22Rv1 (cell line): ENCODE measurements at regions not wholly inside any gene's neighbourhood (a gene's known extent, or its start where the extent isn't known, plus 50 kb on each side); places are given as distances from the start of the nearest gene placed in this dataset.
A peak's percentile ranks its signal among the peaks of the same experiment; 100 is the strongest.

Experiments
- H3K27ac ChIP-seq: fragments of 450-650 bp; 2 replicates; pipeline ENCODE4 v1.5.1; 2017
- CTCF ChIP-seq: fragments of 450-650 bp; IDR thresholded peaks from 2 replicates; pipeline ENCODE4 v1.5.1; 2017; ENCODE audit warnings: mild to moderate bottlenecking
- ZFX ChIP-seq: fragments of 450-650 bp; IDR thresholded peaks from 2 replicates; pipeline ENCODE4 v1.6.1; 2017; ENCODE audit warnings: antibody characterized with exemption, borderline replicate concordance

GRCh38 chr4:120406960-120407359 lies 340.3 kb upstream of the MAD2L1 start:
- no peak overlapping the region for H3K27ac ChIP-seq
- TF ChIP-seq ZFX (no peak), CTCF (0 out of 2 replicates have a peak, but pooled peaks have one; percentile 8)

GRCh38 chr4:120403296-120403695 lies 336.6 kb upstream of the MAD2L1 start:
- TF ChIP-seq ZFX: no peak
- TF ChIP-seq CTCF: no peak
- H3K27ac ChIP-seq: no peak overlapping the region

DNA sequence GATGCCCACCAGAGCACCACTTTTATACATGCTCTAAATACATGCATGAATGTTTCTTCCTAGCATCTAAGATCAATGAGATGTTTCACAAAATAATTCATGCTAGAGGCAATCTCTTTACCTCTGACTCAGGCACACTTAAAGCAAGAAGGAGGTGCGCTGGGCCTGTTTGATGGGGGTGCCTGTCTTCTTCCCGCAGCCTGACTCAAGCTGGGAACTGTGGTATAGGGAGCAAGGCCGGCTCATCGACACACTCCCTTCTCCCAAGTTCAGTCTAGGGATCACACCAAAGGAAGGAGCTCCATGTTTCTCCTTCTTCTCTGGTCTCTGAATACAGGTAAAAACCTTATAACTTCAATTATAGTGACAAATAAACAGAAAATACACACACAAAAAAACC lies 333.8 kb upstream of the MAD2L1 start:
- TF ChIP-seq ZFX (no peak), CTCF (no peak)
- H3K27ac ChIP-seq: no peak overlapping the region

DNA sequence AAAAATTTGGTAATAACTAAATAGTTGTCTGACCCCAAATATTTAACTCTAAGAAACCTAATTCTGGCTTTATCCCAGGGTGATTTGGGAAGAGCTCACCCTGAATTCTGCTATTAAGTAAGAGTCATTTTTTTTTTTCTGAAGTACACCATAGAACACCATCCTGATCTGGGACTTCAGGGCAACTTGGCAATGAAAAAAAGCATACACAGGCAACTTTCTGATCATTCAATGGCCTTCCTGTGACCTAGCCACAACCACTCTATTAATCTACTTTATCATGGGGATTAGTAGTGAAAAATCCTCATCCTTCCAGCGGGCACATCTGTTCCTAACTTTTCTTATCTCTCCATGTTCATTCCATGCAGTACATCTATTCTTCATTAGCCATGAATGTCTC lies 333.2 kb upstream of the MAD2L1 start:
- TF ChIP-seq CTCF (no peak), ZFX (no peak)
- no peak overlapping the region for H3K27ac ChIP-seq

GRCh38 chr4:120395746-120396145 lies 329.1 kb upstream of the MAD2L1 start:
- H3K27ac ChIP-seq: no peak overlapping the region
- TF ChIP-seq CTCF (no peak), ZFX (no peak)

DNA sequence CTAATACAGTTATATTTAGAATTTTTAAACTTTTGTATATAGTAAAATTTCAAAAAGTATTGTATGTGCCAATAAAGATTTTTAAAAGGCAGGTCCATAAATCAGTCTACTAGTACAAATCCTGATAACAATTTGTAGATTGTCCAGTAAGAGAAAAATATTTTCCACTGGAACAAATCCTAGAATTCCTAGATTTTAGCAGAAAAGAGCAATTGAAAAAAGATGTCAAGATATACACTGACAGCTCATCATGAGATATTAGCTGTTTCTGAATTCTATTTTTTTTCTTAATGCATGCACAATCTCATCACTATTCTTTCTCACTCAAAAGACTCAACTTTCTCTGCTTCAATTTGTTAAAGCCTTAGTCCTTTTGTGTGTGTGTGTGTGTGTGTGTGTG lies 289.2 kb upstream of the MAD2L1 start:
- TF ChIP-seq CTCF (no peak), ZFX (no peak)
- no peak overlapping the region for H3K27ac ChIP-seq

GRCh38 chr4:120354381-120354780 lies 287.7 kb upstream of the MAD2L1 start:
- no peak for TF ChIP-seq CTCF
- TF ChIP-seq ZFX: no peak
- H3K27ac ChIP-seq: no peak overlapping the region
